SK-N-MC (cell line): ENCODE measurements at regions not wholly inside any gene's neighbourhood (a gene's known extent, or its start where the extent isn't known, plus 50 kb on each side); places are given as distances from the start of the nearest gene placed in this dataset.

ENCODE experiments used
- EZH2 ChIP-seq: fragments of 200-600 bp; sonication (generic); IDR thresholded peaks from one replicate; pipeline ENCODE4 v1.6.1; 2017; ENCODE audit warnings: antibody characterized with exemption
- POLR2AphosphoS5 ChIP-seq: IDR thresholded peaks from 2 replicates; pipeline ENCODE4 v1.6.1; 2012; ENCODE audit warnings: mild to moderate bottlenecking, low read depth, low read length, borderline replicate concordance

DNA sequence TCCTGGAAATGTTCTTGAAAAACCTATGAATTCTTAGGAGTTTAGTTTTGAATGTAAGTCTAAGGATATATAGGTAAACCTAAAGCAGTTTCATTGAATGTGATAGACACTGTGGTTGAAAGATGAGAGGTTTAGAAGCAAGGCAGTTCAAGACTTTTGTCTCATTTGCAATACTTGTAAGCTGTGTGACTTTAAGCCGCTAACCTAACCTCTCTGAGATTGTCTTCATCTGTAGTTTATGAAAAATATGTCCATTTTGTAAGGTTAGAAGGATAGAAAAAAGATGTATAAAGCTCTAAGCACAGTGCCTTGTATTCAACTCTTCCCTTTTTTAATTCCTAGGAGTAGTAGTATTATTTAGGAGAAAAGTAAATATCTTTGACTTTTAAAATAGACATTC lies 306.6 kb upstream of the ARRDC4 start:
- no peak for TF ChIP-seq EZH2
- no peak for TF ChIP-seq POLR2AphosphoS5
